ES-I3 (cell line): ENCODE measurements at regions not wholly inside any gene's neighbourhood (a gene's known extent, or its start where the extent isn't known, plus 50 kb on each side); places are given as distances from the start of the nearest gene placed in this dataset.

Source experiments
- H3K36me3 ChIP-seq: 2 replicates; pipeline ENCODE4 v1.6.1; 2013; ENCODE audit warnings: mild to moderate bottlenecking, low read length, control low read depth, moderate library complexity; ENCODE audit not compliant: insufficient read depth
- H3K4me1 ChIP-seq: 2 replicates; pipeline ENCODE4 v1.6.1; 2013; ENCODE audit warnings: mild to moderate bottlenecking, control low read depth, low read length; ENCODE audit not compliant: insufficient read depth
- H3K9ac ChIP-seq: 2 replicates; pipeline ENCODE4 v1.6.1; 2013; ENCODE audit warnings: low read depth, mild to moderate bottlenecking, low read length, moderate library complexity
- H3K9me3 ChIP-seq: 2 replicates; pipeline ENCODE4 v1.6.1; 2013; ENCODE audit warnings: mild to moderate bottlenecking, low read length, moderate library complexity; ENCODE audit not compliant: control insufficient read depth, insufficient read depth

- Histone ChIP-seq H3K4me1 (no peaks in the 10 kb centered on the region), H3K36me3 (no peaks in the 10 kb centered on the region; the same call in 1 of the 2 replicates), H3K9ac (no peak overlapping the region), H3K9me3 (no peaks in the 10 kb centered on the region)
Measured at GRCh38 chr2:187847245-187848208, 293.3 kb upstream of the TFPI start.

GRCh38 chr2:187851955-187852561 is 297.8 kb upstream of the TFPI start:
- no peaks in the 10 kb centered on the region; the same call in 1 of the 2 replicates for H3K36me3 ChIP-seq
- H3K4me1 ChIP-seq = no peaks in the 10 kb centered on the region
- H3K9me3 ChIP-seq = no peaks in the 10 kb centered on the region
- H3K9ac ChIP-seq = no peak overlapping the region

GRCh38 chr2:187853381-187853791 is 299.2 kb upstream of the TFPI start:
- Histone ChIP-seq H3K9ac (no peak overlapping the region), H3K9me3 (no peaks in the 10 kb centered on the region), H3K4me1 (no peaks in the 10 kb centered on the region), H3K36me3 (no peaks in the 10 kb centered on the region; the same call in 1 of the 2 replicates)

GRCh38 chr2:187854801-187855200 is 300.6 kb upstream of the TFPI start:
- no peaks in the 10 kb centered on the region; the same call in 1 of the 2 replicates for H3K36me3 ChIP-seq
- H3K9me3 ChIP-seq = no peaks in the 10 kb centered on the region
- no peak overlapping the region for H3K9ac ChIP-seq
- H3K4me1 ChIP-seq = no peaks in the 10 kb centered on the region

GRCh38 chr2:187855689-187856088 is 301.5 kb upstream of the TFPI start:
- H3K9me3 ChIP-seq = no peaks in the 10 kb centered on the region
- H3K9ac ChIP-seq = no peak overlapping the region
- no peaks in the 10 kb centered on the region; the same call in 1 of the 2 replicates for H3K36me3 ChIP-seq
- no peaks in the 10 kb centered on the region for H3K4me1 ChIP-seq

GRCh38 chr2:187857826-187858225 is 303.6 kb upstream of the TFPI start:
- Histone ChIP-seq H3K9ac (no peak overlapping the region), H3K4me1 (no peaks in the 10 kb centered on the region), H3K36me3 (no peaks in the 10 kb centered on the region), H3K9me3 (no peaks in the 10 kb centered on the region)

- Histone ChIP-seq H3K4me1 (0 out of 2 replicates have a peak, but pooled peaks cover 5% of the 10 kb centered on the region), H3K9ac (no peak overlapping the region), H3K36me3 (no peaks in the 10 kb centered on the region), H3K9me3 (no peaks in the 10 kb centered on the region)
Measured at GRCh38 chr2:187862715-187863114, 308.5 kb upstream of the TFPI start.

- H3K9ac ChIP-seq = no peak overlapping the region
- H3K4me1 ChIP-seq = 0 out of 2 replicates have a peak, but pooled peaks cover 5% of the 10 kb centered on the region
- H3K36me3 ChIP-seq = no peaks in the 10 kb centered on the region
- H3K9me3 ChIP-seq = no peaks in the 10 kb centered on the region
Measured at GRCh38 chr2:187865025-187865424, 310.8 kb upstream of the TFPI start.

GRCh38 chr2:187867165-187867564 is 312.9 kb upstream of the TFPI start:
- Histone ChIP-seq H3K4me1 (0 out of 2 replicates have a peak, but pooled peaks cover 5% of the 10 kb centered on the region), H3K9me3 (no peaks in the 10 kb centered on the region), H3K9ac (no peak overlapping the region), H3K36me3 (no peaks in the 10 kb centered on the region)

- no peaks in the 10 kb centered on the region for H3K9me3 ChIP-seq
- H3K4me1 ChIP-seq = 0 out of 2 replicates have a peak, but pooled peaks cover 4% of the 10 kb centered on the region
- H3K36me3 ChIP-seq = no peaks in the 10 kb centered on the region
- H3K9ac ChIP-seq = no peak overlapping the region
Measured at GRCh38 chr2:187869195-187869594, 315.0 kb upstream of the TFPI start.

GRCh38 chr2:187871506-187871905 is 317.3 kb upstream of the TFPI start:
- H3K36me3 ChIP-seq = no peaks in the 10 kb centered on the region
- no peaks in the 10 kb centered on the region for H3K4me1 ChIP-seq
- no peak overlapping the region for H3K9ac ChIP-seq
- no peaks in the 10 kb centered on the region for H3K9me3 ChIP-seq

GRCh38 chr2:187873132-187873531 is 318.9 kb upstream of the TFPI start:
- no peaks in the 10 kb centered on the region for H3K36me3 ChIP-seq
- no peaks in the 10 kb centered on the region for H3K4me1 ChIP-seq
- H3K9ac ChIP-seq = no peak overlapping the region
- H3K9me3 ChIP-seq = no peaks in the 10 kb centered on the region

- Histone ChIP-seq H3K9ac (no peak overlapping the region), H3K9me3 (no peaks in the 10 kb centered on the region), H3K4me1 (peaks cover 7% of the 10 kb centered on the region; the same call in 1 of the 2 replicates), H3K36me3 (no peaks in the 10 kb centered on the region)
Measured at GRCh38 chr2:187874786-187875185, 320.6 kb upstream of the TFPI start.

GRCh38 chr2:187875261-187876141 is 321.3 kb upstream of the TFPI start:
- Histone ChIP-seq H3K4me1 (peaks cover 7% of the 10 kb centered on the region; the same call in 1 of the 2 replicates), H3K9me3 (no peaks in the 10 kb centered on the region), H3K9ac (no peak overlapping the region), H3K36me3 (no peaks in the 10 kb centered on the region)
